HG02852 (cell line): ENCODE measurements at regions not wholly inside any gene's neighbourhood (a gene's known extent, or its start where the extent isn't known, plus 50 kb on each side); places are given as distances from the start of the nearest gene placed in this dataset.
"Not testable (repeated sequence)": the region's sequence is repeated elsewhere in the genome, so short reads cannot be mapped to it uniquely, and the experiment has no call there.

Experiments
- ATAC-seq: cut with Tn5 transposase; IDR thresholded peaks from one replicate; pipeline ENCODE4 v1.9.1; 2021; ENCODE audit warnings: mild to moderate bottlenecking, moderate library complexity; ENCODE audit not compliant: unreplicated experiment

- ATAC-seq = no peak
These were observed 270.6 kb downstream of the FBXO8 start for GRCh38 chr4:174012886-174013259.

- ATAC-seq = no peak
These were observed 271.2 kb downstream of the FBXO8 start for GRCh38 chr4:174012135-174012885.

GRCh38 chr4:174010547-174010946, 272.9 kb downstream of the FBXO8 start:
- no peak for ATAC-seq

GRCh38 chr4:174009686-174010451, 273.6 kb downstream of the FBXO8 start:
- ATAC-seq = no peak

GRCh38 chr4:174005422-174005821, 278.0 kb downstream of the FBXO8 start:
- no peak for ATAC-seq

GRCh38 chr4:173998471-173999144, 284.9 kb downstream of the FBXO8 start:
- ATAC-seq = no peak

DNA sequence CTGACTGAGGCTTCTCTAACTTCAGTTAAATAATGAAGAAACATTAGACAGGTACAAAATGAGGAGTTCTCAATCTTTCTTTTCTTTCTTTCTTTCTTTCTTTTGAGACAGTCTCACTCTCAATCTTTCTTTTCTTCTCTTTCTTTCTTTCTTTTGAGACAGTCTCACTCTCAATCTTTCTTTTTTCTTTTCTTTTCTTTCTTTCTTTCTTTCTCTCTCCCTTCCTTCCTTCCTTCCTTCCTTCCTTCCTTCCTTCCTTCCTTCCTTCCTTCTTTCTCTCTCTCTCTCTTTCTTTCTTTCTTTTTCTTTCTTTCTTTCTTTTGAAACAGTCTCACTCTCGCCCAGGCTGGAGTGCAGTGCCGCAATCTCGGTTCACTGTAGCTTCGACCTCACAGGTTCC, 287.7 kb downstream of the FBXO8 start:
- not testable (repeated sequence) for ATAC-seq

- no peak for ATAC-seq
These were observed 291.7 kb downstream of the FBXO8 start for GRCh38 chr4:173991814-173992213.

- ATAC-seq = no peak
These were observed 292.2 kb downstream of the FBXO8 start for GRCh38 chr4:173991316-173991715.

- ATAC-seq = no peak
These were observed 292.6 kb downstream of the FBXO8 start for GRCh38 chr4:173990869-173991210.

- no peak for ATAC-seq
These were observed 293.2 kb downstream of the FBXO8 start for GRCh38 chr4:173990126-173990868.

DNA sequence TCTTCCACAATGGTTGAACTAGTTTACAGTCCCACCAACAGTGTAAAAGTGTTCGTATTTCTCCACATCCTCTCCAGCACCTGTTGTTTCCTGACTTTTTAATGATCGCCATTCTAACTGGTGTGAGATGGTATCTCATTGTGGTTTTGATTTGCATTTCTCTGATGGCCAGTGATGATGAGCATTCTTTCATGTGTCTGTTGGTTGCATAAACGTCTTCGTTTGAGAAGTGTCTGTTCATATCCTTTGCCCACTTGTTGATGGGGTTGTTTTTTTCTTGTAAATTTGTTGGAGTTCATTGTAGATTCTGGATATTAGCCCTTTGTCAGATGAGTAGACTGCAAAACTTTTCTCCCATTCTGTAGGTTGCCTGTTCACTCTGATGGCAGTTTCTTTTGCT, 319.9 kb downstream of the FBXO8 start:
- ATAC-seq = not testable (repeated sequence)

GRCh38 chr4:173960398-173960797, 323.1 kb downstream of the FBXO8 start:
- no peak for ATAC-seq

- ATAC-seq = no peak
These were observed 325.0 kb downstream of the FBXO8 start for GRCh38 chr4:173958445-173958844.

DNA sequence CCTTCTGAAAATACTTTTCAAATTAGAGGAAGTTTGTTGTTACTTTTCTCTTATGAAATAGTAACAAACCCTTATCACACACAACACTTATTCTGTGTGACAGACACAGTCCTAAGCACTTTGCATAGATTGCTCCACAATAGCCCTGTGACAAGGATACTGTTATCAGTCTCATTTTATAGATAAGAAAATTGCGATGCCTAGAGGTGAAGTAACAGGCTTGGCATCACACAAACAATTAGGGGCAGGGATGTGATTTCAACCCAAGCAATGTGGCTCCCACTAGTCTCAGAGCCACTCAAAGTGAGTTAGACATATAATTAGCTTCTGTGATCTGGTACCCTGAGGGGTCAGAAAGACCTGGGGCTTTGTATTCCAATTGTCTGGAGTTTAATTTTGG, 339.9 kb downstream of the FBXO8 start:
- ATAC-seq = no peak

DNA sequence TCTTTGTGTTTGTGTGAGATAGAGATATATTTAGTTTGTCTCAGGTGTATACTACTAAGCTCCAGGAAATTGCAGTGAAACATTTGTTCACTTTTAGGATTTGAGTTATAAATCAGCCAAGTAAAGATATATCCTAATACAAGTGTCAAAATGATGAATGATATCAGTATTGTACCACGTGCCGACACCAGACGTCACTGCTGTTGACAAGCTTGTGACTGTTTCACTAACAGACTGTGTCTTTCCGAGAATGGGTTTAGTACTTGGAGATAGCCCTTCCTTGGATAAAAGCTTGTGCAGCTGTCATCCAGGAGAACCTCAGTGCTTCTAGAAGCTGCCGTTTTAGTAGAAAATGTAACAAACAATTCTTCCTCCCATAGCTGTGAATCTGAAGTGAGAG, 343.3 kb downstream of the FBXO8 start:
- no peak for ATAC-seq

GRCh38 chr4:173937631-173938270, 345.7 kb downstream of the FBXO8 start:
- ATAC-seq = no peak

GRCh38 chr4:173936861-173937260, 346.6 kb downstream of the FBXO8 start:
- ATAC-seq = no peak

DNA sequence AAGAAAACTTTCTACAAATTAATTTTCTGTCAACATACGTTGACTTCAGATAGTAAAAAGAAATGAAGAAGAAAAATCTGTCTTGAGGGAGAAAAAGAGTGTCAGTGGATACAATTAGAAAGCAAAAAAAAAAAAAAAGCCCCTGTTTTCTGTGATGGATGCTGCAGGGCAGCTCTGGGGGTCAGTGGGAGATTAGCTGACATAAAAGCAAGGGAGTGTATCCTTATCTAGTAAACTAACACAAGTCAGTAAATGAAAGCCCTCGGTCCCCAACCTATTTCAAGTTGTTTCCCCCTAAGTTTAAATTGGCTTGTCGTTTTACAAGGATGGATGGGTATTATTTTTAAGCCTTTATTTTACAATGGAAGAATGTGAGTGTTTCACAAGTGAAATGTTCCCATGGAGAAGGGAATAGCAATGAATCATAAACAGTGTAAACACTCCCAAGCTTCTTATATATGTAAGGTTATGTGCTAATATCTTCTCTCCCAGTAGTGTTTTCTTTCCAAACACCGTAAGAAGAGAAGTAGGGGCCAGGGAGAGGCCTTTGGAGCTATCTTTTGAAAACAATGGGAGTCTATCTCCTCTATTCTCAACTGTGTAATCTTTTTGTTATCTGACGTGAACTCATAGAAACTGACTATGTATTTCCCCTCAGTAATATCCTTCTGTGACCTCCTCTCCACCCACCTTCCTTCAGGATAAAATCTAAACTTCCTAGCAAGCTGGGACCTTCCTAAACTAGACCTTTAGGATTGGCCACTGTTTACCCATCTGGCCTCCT, 347.7 kb downstream of the FBXO8 start:
- ATAC-seq = no peak
